Mammary epithelial cell (primary cell): ENCODE measurements at regions not wholly inside any gene's neighbourhood (a gene's known extent, or its start where the extent isn't known, plus 50 kb on each side); places are given as distances from the start of the nearest gene placed in this dataset.

Experiments used
- CTCF ChIP-seq, 2 donors: IDR thresholded peaks in 1 of 2; conservative IDR thresholded peaks in 1 of 2; 2 replicates each; pipeline ENCODE4 v1.5.1; 2011 to 2012; ENCODE audit warnings: inconsistent platforms in 2 of 2, low read length in 2 of 2, mild to moderate bottlenecking in 2 of 2, control low read depth in 1 of 2, low read depth in 1 of 2; ENCODE audit not compliant: insufficient read depth in 1 of 2; ENCODE audit errors: extremely low read depth in 1 of 2
- EZH2 ChIP-seq: IDR thresholded peaks from 2 replicates; pipeline ENCODE4 v1.6.1; 2012; ENCODE audit warnings: low read length, inconsistent platforms, borderline replicate concordance

- TF ChIP-seq CTCF (conservative IDR thresholded peaks at IDR 0.05 in 1 of 2, IDR thresholded peaks at IDR 0.05 in 1 of 2; ENCODE audit: extremely low read depth in 1 of 2, insufficient read depth in 1 of 2, low read depth in 1 of 2, low read length in 2 of 2) (no peak), EZH2 (no peak)
Observed at GRCh38 chr4:100926039-100926717, 408.4 kb upstream of the EMCN start.
